ENCODE measurements at regions not wholly inside any gene's neighbourhood (a gene's known extent, or its start where the extent isn't known, plus 50 kb on each side); places are given as distances from the start of the nearest gene placed in this dataset.
"Not testable (repeated sequence)": the region's sequence is repeated elsewhere in the genome, so short reads cannot be mapped to it uniquely, and the experiment has no call there.

- not testable (repeated sequence) for DNase-seq (ENCODE audit: low read depth, low spot score)
These were observed 316.2 kb upstream of the PRR16 start for GRCh38 chr5:120147911-120148310.

- no peak for DNase-seq (ENCODE audit: low read depth, low spot score)
These were observed 313.3 kb upstream of the PRR16 start for GRCh38 chr5:120150770-120151169.

GRCh38 chr5:120151181-120151580 is 312.9 kb upstream of the PRR16 start:
- no peak for DNase-seq (ENCODE audit: low read depth, low spot score)

GRCh38 chr5:120151825-120152224 is 312.3 kb upstream of the PRR16 start:
- DNase-seq (ENCODE audit: low read depth, low spot score): no peak

- DNase-seq (ENCODE audit: low read depth, low spot score): no peak
These were observed 311.6 kb upstream of the PRR16 start for GRCh38 chr5:120152472-120152871.

GRCh38 chr5:120152931-120153330 is 311.2 kb upstream of the PRR16 start:
- DNase-seq (ENCODE audit: low read depth, low spot score): no peak

GRCh38 chr5:120153551-120153950 is 310.5 kb upstream of the PRR16 start:
- no peak for DNase-seq (ENCODE audit: low read depth, low spot score)

GRCh38 chr5:120155873-120156272 is 308.2 kb upstream of the PRR16 start:
- no peak for DNase-seq (ENCODE audit: low read depth, low spot score)

GRCh38 chr5:120158211-120158610 is 305.9 kb upstream of the PRR16 start:
- DNase-seq (ENCODE audit: low read depth, low spot score): no peak

- no peak for DNase-seq (ENCODE audit: low read depth, low spot score)
These were observed 304.9 kb upstream of the PRR16 start for GRCh38 chr5:120159155-120159554.

- DNase-seq (ENCODE audit: low read depth, low spot score): no peak
These were observed 303.8 kb upstream of the PRR16 start for GRCh38 chr5:120160124-120160895.

- no peak for DNase-seq (ENCODE audit: low read depth, low spot score)
These were observed 301.8 kb upstream of the PRR16 start for GRCh38 chr5:120162321-120162720.

GRCh38 chr5:120164037-120164436 is 300.1 kb upstream of the PRR16 start:
- DNase-seq (ENCODE audit: low read depth, low spot score): no peak

- DNase-seq (ENCODE audit: low read depth, low spot score): no peak
These were observed 299.1 kb upstream of the PRR16 start for GRCh38 chr5:120164986-120165385.

- DNase-seq (ENCODE audit: low read depth, low spot score): no peak
These were observed 291.0 kb upstream of the PRR16 start for GRCh38 chr5:120173125-120173524.

GRCh38 chr5:120174089-120174488 is 290.0 kb upstream of the PRR16 start:
- DNase-seq (ENCODE audit: low read depth, low spot score): no peak

- not testable (repeated sequence) for DNase-seq (ENCODE audit: low read depth, low spot score)
These were observed 282.9 kb upstream of the PRR16 start for GRCh38 chr5:120181238-120181637.

- DNase-seq (ENCODE audit: low read depth, low spot score): peak; percentile 9
These were observed 269.4 kb upstream of the PRR16 start for GRCh38 chr5:120194650-120195049.

- no peak for DNase-seq (ENCODE audit: low read depth, low spot score)
These were observed 264.5 kb upstream of the PRR16 start for GRCh38 chr5:120199559-120199958.

- no peak for DNase-seq (ENCODE audit: low read depth, low spot score)
These were observed 257.0 kb upstream of the PRR16 start for GRCh38 chr5:120207129-120207528.

- no peak for DNase-seq (ENCODE audit: low read depth, low spot score)
These were observed 247.1 kb upstream of the PRR16 start for GRCh38 chr5:120217001-120217400.

- DNase-seq (ENCODE audit: low read depth, low spot score): no peak
These were observed 244.1 kb upstream of the PRR16 start for GRCh38 chr5:120219988-120220387.

- no peak for DNase-seq (ENCODE audit: low read depth, low spot score)
These were observed 238.6 kb upstream of the PRR16 start for GRCh38 chr5:120225524-120225923.
